Parathyroid adenoma (tissue), 2 donors: ENCODE measurements at regions not wholly inside any gene's neighbourhood (a gene's known extent, or its start where the extent isn't known, plus 50 kb on each side); places are given as distances from the start of the nearest gene placed in this dataset.

Experiments used
- H2AFZ ChIP-seq: fragments of 300-600 bp; sonication (generic); one replicate; pipeline ENCODE4 v1.7.0; 2017; ENCODE audit warnings: antibody characterized with exemption, mild to moderate bottlenecking
- H3K27ac ChIP-seq: fragments of 300-600 bp; sonication (generic); one replicate; pipeline ENCODE4 v1.7.0; 2017
- H3K27me3 ChIP-seq: fragments of 300-600 bp; sonication (generic); one replicate; pipeline ENCODE4 v1.7.0; 2017; ENCODE audit warnings: low read length; ENCODE audit not compliant: control insufficient read depth, insufficient read depth
- H3K36me3 ChIP-seq: fragments of 300-600 bp; sonication (generic); one replicate; pipeline ENCODE4 v1.7.0; 2017; ENCODE audit warnings: low read length; ENCODE audit not compliant: control insufficient read depth, insufficient read depth
- H3K4me1 ChIP-seq: fragments of 300-600 bp; sonication (generic); one replicate; pipeline ENCODE4 v1.7.0; 2017; ENCODE audit warnings: control low read depth
- H3K4me2 ChIP-seq: fragments of 300-600 bp; sonication (generic); one replicate; pipeline ENCODE4 v1.7.0; 2017; ENCODE audit warnings: low read length
- H3K4me3 ChIP-seq: fragments of 300-600 bp; sonication (generic); one replicate; pipeline ENCODE4 v1.7.0; 2017; ENCODE audit warnings: low read depth, low read length
- H3K79me2 ChIP-seq: fragments of 300-600 bp; sonication (generic); one replicate; pipeline ENCODE4 v1.7.0; 2017; ENCODE audit warnings: control low read depth
- H3K9ac ChIP-seq: fragments of 300-600 bp; sonication (generic); one replicate; pipeline ENCODE4 v1.7.0; 2017; ENCODE audit warnings: mild to moderate bottlenecking
- H3K9me3 ChIP-seq: fragments of 300-600 bp; sonication (generic); one replicate; pipeline ENCODE4 v1.7.0; 2017; ENCODE audit warnings: low read length; ENCODE audit not compliant: control insufficient read depth
- CTCF ChIP-seq: fragments of 300-600 bp; sonication (generic); IDR thresholded peaks from one replicate; pipeline ENCODE4 v1.7.0; 2017; ENCODE audit warnings: antibody characterized with exemption, mild to moderate bottlenecking
- donor health status: primary hyperparathyroidism.

DNA sequence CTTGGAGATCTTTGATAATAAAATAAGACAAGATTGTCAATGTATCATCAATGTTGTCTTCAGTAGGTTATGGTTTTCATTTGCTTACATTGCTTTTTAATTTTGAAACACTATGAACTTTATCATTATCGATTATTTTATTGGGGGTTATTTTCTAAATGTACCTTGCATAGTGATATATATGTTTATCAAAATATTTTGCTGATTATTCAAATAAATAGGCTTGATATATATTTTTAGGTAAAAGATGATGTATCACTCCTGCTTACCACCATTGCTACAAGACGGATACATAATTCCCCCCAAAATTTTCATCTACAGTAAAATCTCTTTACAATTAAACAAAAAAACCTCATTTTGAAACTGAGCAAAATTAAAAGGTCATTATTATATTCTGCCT is 293.8 kb downstream of the SUCLG1 start:
- no peak overlapping the region for H3K4me3 ChIP-seq
- no peaks in the 10 kb centered on the region for H3K27me3 ChIP-seq
- H3K9ac ChIP-seq: no peak overlapping the region
- no peak overlapping the region for H2AFZ ChIP-seq
- no peak overlapping the region for H3K4me2 ChIP-seq
- H3K4me1 ChIP-seq: no peaks in the 10 kb centered on the region
- no peaks in the 10 kb centered on the region for H3K9me3 ChIP-seq
- no peak overlapping the region for H3K27ac ChIP-seq
- no peaks in the 10 kb centered on the region for H3K79me2 ChIP-seq
- H3K36me3 ChIP-seq: no peaks in the 10 kb centered on the region
- TF ChIP-seq CTCF: no peak

- no peak overlapping the region for H3K4me3 ChIP-seq
- TF ChIP-seq CTCF: no peak
- no peaks in the 10 kb centered on the region for H3K27me3 ChIP-seq
- H3K27ac ChIP-seq: no peak overlapping the region
- H3K36me3 ChIP-seq: no peaks in the 10 kb centered on the region
- no peaks in the 10 kb centered on the region for H3K79me2 ChIP-seq
- H3K9ac ChIP-seq: no peak overlapping the region
- no peak overlapping the region for H2AFZ ChIP-seq
- no peaks in the 10 kb centered on the region for H3K4me1 ChIP-seq
- no peaks in the 10 kb centered on the region for H3K9me3 ChIP-seq
- H3K4me2 ChIP-seq: no peak overlapping the region
Measured at GRCh38 chr2:84160453-84160852, 298.6 kb downstream of the SUCLG1 start.

DNA sequence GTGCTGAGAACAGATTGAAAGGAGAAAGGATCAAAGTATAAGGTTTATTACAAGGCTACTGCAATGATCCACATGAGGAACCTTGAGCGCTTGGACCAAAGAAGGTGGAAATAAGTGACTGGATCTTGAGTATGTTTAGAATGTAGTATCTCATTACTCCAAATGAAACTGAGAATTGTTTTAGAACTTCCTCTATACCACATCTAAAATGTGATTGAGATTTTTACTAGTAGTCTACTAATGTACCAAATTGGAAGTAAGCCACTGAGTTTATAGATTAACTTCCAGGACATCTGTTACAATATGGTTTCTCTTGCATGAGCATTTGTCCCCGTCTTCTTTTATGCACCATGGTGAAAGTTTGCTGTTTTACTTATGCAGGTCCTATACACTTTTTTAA is 300.5 kb downstream of the SUCLG1 start:
- no peaks in the 10 kb centered on the region for H3K9me3 ChIP-seq
- TF ChIP-seq CTCF: no peak
- no peak overlapping the region for H3K4me2 ChIP-seq
- H3K79me2 ChIP-seq: no peaks in the 10 kb centered on the region
- H3K4me1 ChIP-seq: no peaks in the 10 kb centered on the region
- no peaks in the 10 kb centered on the region for H3K27me3 ChIP-seq
- H3K27ac ChIP-seq: no peak overlapping the region
- no peaks in the 10 kb centered on the region for H3K36me3 ChIP-seq
- H2AFZ ChIP-seq: no peak overlapping the region
- H3K4me3 ChIP-seq: no peak overlapping the region
- H3K9ac ChIP-seq: no peak overlapping the region

DNA sequence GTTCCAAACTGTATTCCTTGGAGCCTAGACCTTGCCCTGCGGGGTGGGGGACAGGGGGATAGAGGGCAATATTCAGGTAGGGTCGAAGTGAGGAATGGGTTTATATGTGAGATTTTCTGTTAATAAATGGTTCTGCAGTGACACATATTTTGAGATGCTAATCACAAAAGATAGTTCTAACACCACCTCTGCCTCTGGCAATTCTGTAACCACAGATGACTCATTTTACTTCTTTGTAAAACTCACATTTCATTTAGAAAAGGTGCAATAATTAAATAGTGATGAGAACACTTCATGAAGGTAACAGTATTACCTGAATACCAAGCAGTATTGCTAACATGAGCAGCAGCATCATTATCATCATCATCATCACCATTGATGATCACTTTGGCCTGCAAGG is 306.6 kb downstream of the SUCLG1 start:
- no peak overlapping the region for H3K27ac ChIP-seq
- H3K9ac ChIP-seq: no peak overlapping the region
- H3K4me2 ChIP-seq: no peak overlapping the region
- no peak for TF ChIP-seq CTCF
- H3K9me3 ChIP-seq: no peaks in the 10 kb centered on the region
- no peaks in the 10 kb centered on the region for H3K27me3 ChIP-seq
- no peaks in the 10 kb centered on the region for H3K4me1 ChIP-seq
- H2AFZ ChIP-seq: no peak overlapping the region
- H3K36me3 ChIP-seq: no peaks in the 10 kb centered on the region
- no peaks in the 10 kb centered on the region for H3K79me2 ChIP-seq
- H3K4me3 ChIP-seq: no peak overlapping the region

- no peak for TF ChIP-seq CTCF
- Histone ChIP-seq H3K4me1 (no peaks in the 10 kb centered on the region), H3K9me3 (no peaks in the 10 kb centered on the region), H3K36me3 (no peaks in the 10 kb centered on the region), H3K4me2 (no peak overlapping the region), H3K4me3 (no peak overlapping the region), H3K79me2 (no peaks in the 10 kb centered on the region), H3K9ac (no peak overlapping the region), H2AFZ (no peak overlapping the region), H3K27ac (no peak overlapping the region), H3K27me3 (no peaks in the 10 kb centered on the region)
Measured at GRCh38 chr2:84144345-84144744, 314.7 kb downstream of the SUCLG1 start.
